ENCODE measurements at regions not wholly inside any gene's neighbourhood (a gene's known extent, or its start where the extent isn't known, plus 50 kb on each side); places are given as distances from the start of the nearest gene placed in this dataset.

DNA sequence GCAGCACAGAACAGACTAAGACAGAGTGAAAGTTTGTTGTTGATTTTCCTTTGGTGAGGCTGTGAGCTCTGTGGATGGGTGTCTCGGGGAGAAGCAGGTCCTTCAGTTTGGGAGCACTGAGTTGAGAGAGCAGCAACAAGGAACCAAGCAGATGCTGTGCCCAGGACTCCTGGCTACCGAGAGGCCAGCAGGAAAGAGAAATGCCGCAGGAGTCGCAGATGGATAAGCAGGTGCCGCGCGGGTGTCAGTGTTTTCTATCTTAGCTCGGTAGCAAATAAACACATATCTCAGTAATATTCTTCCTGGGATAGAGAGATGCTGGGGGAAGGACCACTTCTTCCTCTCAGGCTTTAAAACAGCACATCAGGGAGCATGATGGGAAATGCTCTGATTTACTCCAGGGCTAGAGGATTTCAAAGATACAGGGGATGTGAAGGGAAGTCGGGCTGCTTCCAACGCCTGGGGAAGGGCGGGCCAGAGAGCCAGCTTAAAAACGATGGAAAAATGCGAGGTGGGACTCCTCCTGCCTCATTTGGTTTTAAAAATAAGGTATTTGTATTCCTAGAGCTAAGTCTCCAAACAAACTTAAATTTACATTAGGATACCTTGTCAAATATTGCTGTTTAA, 470.7 kb upstream of the B3GAT1 start:
- TF ChIP-seq, protein P1, sequence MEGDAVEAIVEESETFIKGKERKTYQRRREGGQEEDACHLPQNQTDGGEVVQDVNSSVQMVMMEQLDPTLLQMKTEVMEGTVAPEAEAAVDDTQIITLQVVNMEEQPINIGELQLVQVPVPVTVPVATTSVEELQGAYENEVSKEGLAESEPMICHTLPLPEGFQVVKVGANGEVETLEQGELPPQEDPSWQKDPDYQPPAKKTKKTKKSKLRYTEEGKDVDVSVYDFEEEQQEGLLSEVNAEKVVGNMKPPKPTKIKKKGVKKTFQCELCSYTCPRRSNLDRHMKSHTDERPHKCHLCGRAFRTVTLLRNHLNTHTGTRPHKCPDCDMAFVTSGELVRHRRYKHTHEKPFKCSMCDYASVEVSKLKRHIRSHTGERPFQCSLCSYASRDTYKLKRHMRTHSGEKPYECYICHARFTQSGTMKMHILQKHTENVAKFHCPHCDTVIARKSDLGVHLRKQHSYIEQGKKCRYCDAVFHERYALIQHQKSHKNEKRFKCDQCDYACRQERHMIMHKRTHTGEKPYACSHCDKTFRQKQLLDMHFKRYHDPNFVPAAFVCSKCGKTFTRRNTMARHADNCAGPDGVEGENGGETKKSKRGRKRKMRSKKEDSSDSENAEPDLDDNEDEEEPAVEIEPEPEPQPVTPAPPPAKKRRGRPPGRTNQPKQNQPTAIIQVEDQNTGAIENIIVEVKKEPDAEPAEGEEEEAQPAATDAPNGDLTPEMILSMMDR (IDR thresholded peaks at IDR 0.05) = no peak
- no peak for TF ChIP-seq POLR2A (IDR thresholded peaks at IDR 0.05)

Data from adrenal gland (tissue), 5 donors.